AG04450 (cell line): ENCODE measurements at regions not wholly inside any gene's neighbourhood (a gene's known extent, or its start where the extent isn't known, plus 50 kb on each side); places are given as distances from the start of the nearest gene placed in this dataset.

Source experiments
- CTCF ChIA-PET: fragments of 300-600, 350-600 bp; formaldehyde crosslinking; extraction: SDS; loops from one replicate; lab custom pipeline; 2022; ENCODE audit warnings: antibody characterized with exemption, inconsistent platforms; lab: Charles Lee
- POLR2A ChIA-PET: fragments of 350-600 bp; formaldehyde crosslinking; extraction: SDS; loops from one replicate; lab custom pipeline; 2021; ENCODE audit warnings: antibody characterized with exemption, inconsistent platforms; lab: Yijun Ruan, JAX
- DNase-seq: peaks from one replicate; pipeline ENCODE4 v3.0.0-alpha.2; 2011; ENCODE audit warnings: low read depth, low spot score
- H3K27ac ChIP-seq: one replicate; pipeline ENCODE4 v1.5.1; 2012; ENCODE audit warnings: low read depth, low read length, control low read depth
- H3K27me3 ChIP-seq: one replicate; pipeline ENCODE4 v1.6.0; 2012; ENCODE audit warnings: low read length; ENCODE audit not compliant: control insufficient read depth, insufficient read depth
- H3K4me3 ChIP-seq: 2 replicates; pipeline ENCODE4 v1.5.1; 2011; ENCODE audit warnings: mild to moderate bottlenecking, low read depth, low read length, control low read depth
- H3K9me3 ChIP-seq: 2 replicates; pipeline ENCODE4 v1.5.1; 2012; ENCODE audit warnings: low read length; ENCODE audit not compliant: control insufficient read depth, insufficient read depth
- TF ChIP-seq, protein P1 (sequence below): IDR thresholded peaks from 2 replicates; pipeline ENCODE4 v1.5.1; 2011; ENCODE audit warnings: low read depth, low read length, control low read depth, inconsistent platforms

GRCh38 chr21:38883142-38883541 is 77.4 kb downstream of the ETS2 start:
- H3K27me3 ChIP-seq = no peaks in the 10 kb centered on the region
- TF ChIP-seq, protein P1, sequence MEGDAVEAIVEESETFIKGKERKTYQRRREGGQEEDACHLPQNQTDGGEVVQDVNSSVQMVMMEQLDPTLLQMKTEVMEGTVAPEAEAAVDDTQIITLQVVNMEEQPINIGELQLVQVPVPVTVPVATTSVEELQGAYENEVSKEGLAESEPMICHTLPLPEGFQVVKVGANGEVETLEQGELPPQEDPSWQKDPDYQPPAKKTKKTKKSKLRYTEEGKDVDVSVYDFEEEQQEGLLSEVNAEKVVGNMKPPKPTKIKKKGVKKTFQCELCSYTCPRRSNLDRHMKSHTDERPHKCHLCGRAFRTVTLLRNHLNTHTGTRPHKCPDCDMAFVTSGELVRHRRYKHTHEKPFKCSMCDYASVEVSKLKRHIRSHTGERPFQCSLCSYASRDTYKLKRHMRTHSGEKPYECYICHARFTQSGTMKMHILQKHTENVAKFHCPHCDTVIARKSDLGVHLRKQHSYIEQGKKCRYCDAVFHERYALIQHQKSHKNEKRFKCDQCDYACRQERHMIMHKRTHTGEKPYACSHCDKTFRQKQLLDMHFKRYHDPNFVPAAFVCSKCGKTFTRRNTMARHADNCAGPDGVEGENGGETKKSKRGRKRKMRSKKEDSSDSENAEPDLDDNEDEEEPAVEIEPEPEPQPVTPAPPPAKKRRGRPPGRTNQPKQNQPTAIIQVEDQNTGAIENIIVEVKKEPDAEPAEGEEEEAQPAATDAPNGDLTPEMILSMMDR = no peak
- peaks cover 10% of the 10 kb centered on the region for H3K9me3 ChIP-seq
- ChIA-PET CTCF (no interaction called here), POLR2A (no interaction called here)
- no peak for DNase-seq
- H3K27ac ChIP-seq = no peak overlapping the region
- no peak overlapping the region for H3K4me3 ChIP-seq

DNA sequence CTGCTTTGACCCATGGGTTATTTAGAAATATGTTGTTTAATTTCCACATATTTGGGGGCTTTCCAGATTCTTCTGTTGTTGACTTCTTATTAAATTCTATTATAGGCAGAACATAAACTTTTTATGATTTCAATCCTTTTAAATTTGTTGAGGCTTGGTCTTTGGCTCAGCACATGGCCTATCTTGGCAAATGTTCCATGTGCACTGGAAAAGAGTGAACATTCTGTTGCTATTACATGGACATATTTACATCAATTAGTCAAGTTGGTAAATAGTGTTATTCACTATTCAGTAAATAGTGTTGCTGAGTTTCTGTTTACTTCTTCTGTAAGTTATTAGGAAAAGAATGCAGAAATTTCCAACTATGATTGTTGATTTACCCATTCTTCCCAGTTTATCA is 75.4 kb downstream of the ETS2 start:
- no peaks in the 10 kb centered on the region for H3K27me3 ChIP-seq
- DNase-seq = no peak
- no peak overlapping the region for H3K27ac ChIP-seq
- no peak overlapping the region for H3K4me3 ChIP-seq
- ChIA-PET CTCF (no interaction called here), POLR2A (no interaction called here)
- 0 out of 2 replicates have a peak, but pooled peaks cover 3% of the 10 kb centered on the region for H3K9me3 ChIP-seq
- TF ChIP-seq, protein P1 = no peak

GRCh38 chr21:38880577-38880966 is 74.8 kb downstream of the ETS2 start:
- POLR2A ChIA-PET = no interaction called here
- CTCF ChIA-PET = interaction anchor here (0.5 kb wide), 1 partner anchor 260 kb away, joined by 9 read pairs; no protein-coding TSS in a partner anchor
- Histone ChIP-seq H3K9me3 (0 out of 2 replicates have a peak, but pooled peaks cover 3% of the 10 kb centered on the region), H3K27ac (no peak overlapping the region), H3K4me3 (no peak overlapping the region), H3K27me3 (no peaks in the 10 kb centered on the region)
- TF ChIP-seq, protein P1 = no peak
- no peak for DNase-seq

- TF ChIP-seq, protein P1 = no peak
- ChIA-PET POLR2A (no interaction called here), CTCF (interaction anchor here (0.5 kb wide), 1 partner anchor 261 kb away, joined by 9 read pairs; no protein-coding TSS in a partner anchor)
- no peak for DNase-seq
- H3K4me3 ChIP-seq = no peak overlapping the region
- H3K27me3 ChIP-seq = no peaks in the 10 kb centered on the region
- H3K27ac ChIP-seq = no peak overlapping the region
- H3K9me3 ChIP-seq = 0 out of 2 replicates have a peak, but pooled peaks cover 3% of the 10 kb centered on the region
Measured at GRCh38 chr21:38879912-38880576, 74.3 kb downstream of the ETS2 start.

DNA sequence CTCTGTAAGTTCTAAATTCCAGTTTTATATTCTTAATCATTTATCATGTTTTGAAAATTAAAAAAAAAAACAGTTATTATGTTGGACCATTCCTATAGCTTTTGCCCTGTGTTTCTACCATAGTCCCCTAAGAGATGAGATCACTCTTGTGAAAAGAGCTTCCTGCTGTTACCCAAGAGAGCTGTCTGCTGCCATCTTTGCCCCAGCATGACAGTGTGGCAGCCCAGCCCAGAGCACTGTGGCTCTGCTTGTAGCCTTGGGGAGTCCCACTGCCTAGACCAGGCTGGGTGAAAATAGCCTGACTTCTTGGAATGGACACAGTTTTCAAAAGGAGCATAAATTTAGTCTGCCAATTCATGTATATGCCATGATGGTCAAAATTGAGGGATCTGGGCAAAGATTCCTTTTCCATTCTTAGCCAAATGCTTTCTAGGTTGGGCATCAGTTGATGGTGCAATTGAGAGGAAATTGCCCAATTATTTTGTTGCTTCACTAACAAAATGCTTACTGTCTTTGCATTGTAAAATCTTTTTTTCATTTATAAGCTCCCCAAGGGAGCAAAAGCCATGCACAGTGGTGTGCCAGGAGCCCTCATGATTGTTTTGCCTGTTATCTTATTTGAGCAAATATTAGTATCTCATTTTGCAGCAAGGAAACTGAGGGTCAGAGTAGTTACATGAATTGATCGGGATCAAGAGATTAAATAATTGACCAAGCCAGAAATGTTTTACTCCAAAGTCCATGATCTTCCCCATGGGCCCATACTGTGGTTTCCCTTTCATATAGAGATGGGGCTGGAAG is 72.8 kb downstream of the ETS2 start:
- CTCF ChIA-PET = no interaction called here
- Histone ChIP-seq H3K27me3 (no peaks in the 10 kb centered on the region), H3K4me3 (no peak overlapping the region), H3K9me3 (0 out of 2 replicates have a peak, but pooled peaks cover 3% of the 10 kb centered on the region), H3K27ac (no peak overlapping the region)
- DNase-seq = no peak
- TF ChIP-seq, protein P1 = no peak
- POLR2A ChIA-PET = no interaction called here
